HG03064 (cell line): ENCODE measurements at regions not wholly inside any gene's neighbourhood (a gene's known extent, or its start where the extent isn't known, plus 50 kb on each side); places are given as distances from the start of the nearest gene placed in this dataset.

ENCODE experiments used
- ATAC-seq: cut with Tn5 transposase; IDR thresholded peaks from one replicate; pipeline ENCODE4 v1.9.1; 2021; ENCODE audit warnings: low read depth; ENCODE audit not compliant: unreplicated experiment

DNA sequence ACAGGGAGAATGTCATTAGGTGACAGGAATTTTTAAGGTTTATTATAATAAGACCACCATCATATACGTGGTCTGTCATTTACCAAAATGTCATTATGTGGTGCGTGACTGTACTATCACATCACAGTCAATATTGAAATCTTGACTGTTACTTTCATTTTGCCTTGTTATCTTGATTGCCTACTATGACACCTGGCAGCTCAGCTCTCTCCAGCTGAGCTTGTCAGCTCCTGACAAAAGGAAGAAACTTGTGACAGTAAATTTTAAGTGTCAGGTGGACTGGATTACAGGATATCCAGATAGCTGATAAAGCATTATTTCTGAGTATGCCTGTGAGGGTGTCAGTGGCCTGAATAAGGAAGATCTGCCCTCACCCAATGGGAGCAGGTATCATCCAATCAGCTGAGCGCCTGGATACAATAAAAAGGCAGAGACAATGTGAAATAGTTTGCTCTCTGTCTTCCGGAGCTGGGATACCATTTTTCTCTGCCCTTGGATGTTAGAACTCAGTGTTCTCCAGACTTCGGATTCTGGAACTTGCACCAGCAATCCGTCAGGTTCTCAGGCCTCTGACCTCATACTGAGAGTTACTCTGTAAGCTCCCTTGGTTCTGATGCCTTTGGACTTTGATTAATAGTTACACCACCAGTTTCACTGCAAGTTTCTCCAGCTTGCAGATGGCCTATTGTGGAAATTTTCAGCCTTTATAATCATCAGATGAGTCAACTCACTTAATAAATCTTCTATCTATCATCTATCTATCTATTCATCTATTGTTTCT lies 1454.7 kb upstream of the IGFBP7 start:
- no peak for ATAC-seq

DNA sequence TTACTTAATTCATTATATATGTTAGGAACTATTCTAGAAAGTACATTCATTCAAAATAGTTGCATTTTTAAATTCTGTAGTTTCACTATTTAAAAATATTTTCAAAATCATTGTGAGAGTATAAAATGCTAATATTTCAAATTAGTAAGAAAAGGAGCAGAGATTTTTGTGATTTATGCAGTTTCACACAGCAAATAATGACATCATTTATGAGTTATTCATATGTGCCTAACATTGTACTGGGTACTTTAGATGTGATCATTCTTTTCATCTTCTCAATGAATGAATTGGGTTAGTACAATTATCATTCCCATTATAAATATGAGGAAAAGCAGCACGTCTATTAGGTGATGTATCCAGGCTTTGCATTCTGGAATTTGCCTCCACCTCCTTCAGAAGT lies 1451.0 kb upstream of the IGFBP7 start:
- no peak for ATAC-seq

DNA sequence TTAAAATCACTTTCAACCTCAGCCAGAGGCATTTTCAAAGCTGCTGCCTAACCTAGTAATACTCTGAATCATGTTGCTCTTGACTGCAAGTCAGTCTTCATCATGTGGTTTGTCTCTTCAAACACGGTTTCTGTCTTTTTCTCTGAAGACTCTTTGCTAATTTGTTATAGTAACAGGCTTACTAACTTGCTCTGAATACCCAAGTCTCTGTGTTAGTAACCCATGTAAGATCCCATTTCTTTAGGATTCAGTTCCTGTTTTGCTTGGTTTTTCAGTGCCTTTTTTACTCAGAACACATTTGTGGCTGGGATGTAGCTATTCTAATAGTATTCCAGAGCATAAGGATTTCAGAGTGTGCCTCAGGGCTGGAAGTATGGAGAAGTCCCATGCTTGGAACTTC lies 1450.6 kb upstream of the IGFBP7 start:
- no peak for ATAC-seq

DNA sequence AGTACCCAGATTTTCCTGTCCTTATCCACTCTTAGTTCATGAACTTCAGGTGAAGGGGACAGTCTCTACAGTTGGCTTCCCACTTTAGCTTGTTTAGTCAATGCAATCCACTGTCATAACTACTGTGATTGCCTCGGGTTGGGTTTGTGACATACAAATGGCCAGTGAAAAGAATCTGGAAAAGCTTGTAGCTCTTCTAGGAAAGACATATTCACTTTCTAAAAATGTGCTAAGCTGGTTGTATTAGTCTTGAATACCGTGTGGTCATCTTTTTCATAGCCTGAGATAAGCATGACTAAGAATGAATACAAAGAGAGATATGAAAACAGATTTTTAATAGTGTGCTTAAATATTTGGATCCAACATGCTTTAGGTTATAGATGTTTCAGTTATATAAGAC lies 1443.5 kb upstream of the IGFBP7 start:
- ATAC-seq = no peak

DNA sequence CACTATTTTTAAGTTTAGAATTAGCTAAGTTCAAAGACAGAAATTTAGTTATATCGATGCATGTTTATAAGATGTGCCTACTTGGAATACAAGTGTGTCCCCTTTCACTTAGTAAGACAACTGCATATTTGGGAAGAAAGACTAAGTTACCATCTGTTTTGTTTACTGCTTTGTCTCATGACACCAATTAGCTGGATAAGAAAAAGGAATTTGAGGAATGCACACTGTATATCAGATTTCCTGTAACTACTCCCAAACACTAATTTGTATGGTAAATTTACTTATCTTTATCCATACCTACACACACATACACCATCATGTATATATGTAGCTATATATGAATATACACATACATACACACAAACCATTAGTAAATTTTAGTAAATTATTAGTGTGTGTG lies 1442.8 kb upstream of the IGFBP7 start:
- ATAC-seq = no peak

DNA sequence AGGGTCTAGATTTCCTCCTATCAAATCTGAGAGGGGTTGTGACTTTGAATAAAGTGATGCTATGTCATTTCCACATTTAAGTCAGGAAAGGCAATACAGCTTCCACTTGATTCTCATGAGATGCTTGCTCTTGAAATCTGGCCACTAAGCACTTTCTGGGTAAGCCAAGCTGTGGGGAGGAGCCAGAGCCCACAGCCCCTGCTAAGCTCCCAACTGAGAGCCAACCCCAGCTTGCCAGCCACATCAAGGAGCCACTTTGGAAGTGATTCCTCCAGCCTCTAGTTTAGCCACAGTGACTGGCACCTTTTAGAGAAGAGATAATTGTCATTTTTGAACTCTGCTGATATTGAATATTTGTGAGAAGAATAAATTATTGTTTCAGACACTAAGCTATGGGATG lies 1441.5 kb upstream of the IGFBP7 start:
- no peak for ATAC-seq

DNA sequence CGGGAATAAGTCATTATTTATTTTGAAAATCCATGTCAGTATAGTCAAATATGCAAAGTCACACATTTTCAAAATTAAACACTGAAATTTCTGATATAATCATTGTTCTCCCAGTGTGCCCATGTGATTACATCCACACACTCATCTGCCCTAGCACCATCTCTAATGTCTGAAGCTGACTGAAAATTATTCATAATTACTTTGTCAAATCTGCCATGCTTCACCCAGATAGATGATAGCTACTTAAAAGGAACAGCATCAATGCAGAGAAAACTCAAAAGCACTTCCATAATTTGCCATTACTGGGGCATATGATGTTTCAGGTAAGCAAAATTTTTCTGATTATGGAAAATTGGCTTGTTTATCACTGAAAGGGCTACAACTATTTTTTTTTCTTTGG lies 1433.3 kb upstream of the IGFBP7 start:
- ATAC-seq = no peak

DNA sequence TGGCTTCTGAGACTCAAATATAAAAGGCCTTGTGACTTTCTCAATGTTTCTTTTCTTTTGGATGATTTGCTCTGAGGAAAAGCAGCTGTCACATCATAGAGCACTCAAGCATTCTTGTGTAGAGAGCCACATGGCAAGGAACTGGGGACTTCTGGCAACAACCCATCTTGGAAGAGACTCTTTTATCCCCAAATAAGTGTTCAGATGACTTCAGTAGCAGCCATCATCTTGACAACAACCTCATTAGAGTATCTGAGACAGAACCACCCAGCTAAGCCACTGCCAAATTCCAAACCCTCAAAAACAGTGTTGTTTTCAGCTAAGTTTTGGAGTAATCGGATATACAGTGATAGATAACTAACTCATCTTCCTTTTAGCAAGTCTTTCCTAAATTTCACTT lies 1431.7 kb upstream of the IGFBP7 start:
- ATAC-seq = no peak

DNA sequence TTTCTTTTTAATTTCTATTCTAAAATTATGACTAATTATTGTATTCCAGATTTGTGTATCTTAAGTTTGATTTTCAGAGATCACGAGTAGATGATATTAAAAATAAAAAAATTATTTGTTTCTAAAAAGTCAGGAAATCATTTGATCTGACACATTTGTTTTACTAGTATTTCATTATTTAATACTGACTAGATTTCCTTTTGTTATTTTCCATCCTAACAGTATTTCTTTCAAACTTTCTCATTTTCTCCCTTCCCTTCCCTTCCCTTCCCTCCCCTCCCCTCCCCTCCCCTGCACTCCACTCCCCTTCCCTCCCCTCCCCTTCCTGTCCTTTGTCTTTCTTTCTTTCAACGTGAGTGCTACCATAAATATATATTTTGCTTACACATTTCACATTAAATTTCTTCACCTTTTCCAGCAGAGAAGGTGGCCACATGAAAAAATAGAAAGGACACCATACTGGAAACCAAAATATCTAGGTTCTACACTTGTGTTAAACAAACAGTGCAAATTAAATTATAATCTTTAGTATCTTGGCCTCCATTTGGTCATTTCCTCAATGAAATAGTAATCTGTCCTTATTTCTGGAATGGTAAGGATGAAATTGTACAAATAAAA lies 1412.7 kb upstream of the IGFBP7 start:
- ATAC-seq = no peak

DNA sequence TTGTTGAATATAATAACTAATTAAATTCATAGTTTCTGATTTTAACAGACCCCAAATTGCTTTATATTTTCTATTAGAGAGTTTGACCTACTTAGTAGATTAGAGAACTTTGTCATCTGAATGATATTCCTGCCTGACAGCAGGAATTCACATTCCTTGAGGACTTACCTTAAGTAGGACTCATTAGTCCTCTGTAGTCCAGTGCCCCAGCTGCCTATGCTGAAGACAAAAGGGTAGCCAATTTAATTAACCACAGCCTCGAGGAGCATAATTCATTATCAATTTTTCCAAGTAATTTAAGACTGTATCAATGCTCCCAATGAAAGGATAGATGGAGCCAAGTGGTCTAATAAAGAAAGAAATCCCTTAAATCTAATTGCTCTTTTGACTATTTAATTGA lies 1405.0 kb upstream of the IGFBP7 start:
- ATAC-seq = no peak

DNA sequence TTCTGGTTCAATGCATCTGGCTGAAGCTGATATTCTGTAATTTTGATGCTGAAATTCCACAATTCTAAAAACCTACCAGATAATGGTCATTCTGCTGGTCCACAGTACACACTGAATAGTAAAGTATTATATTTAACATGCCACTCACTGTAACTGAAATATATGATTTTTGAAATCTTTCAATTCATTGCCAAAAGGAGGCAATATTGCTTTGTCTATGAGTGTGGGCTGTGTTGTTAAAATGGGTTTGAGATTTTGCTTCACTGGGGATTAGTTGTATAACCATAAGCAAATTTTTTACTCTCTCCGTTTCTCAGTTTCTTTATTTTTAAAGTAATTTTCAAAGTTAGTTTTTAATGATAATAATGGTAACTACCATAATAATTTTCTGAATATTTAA lies 1404.1 kb upstream of the IGFBP7 start:
- no peak for ATAC-seq

DNA sequence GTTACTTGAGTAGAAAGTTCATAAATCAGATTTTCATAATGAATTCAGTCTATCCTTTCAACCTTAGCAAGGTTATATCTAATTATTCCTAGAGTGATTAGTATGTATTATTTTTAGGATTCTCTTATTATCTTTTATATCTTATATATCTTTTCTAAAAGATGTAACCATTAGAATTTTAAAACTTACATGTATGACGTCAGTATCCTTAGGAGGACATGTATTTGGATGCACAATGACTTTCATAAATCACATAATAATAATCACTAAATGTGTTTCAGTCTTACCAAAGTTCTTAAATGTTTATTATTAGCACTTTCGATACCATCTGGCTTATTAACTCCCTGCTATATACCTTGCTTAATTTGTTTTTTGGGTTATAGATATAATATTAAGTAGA lies 1400.5 kb upstream of the IGFBP7 start:
- ATAC-seq = no peak

DNA sequence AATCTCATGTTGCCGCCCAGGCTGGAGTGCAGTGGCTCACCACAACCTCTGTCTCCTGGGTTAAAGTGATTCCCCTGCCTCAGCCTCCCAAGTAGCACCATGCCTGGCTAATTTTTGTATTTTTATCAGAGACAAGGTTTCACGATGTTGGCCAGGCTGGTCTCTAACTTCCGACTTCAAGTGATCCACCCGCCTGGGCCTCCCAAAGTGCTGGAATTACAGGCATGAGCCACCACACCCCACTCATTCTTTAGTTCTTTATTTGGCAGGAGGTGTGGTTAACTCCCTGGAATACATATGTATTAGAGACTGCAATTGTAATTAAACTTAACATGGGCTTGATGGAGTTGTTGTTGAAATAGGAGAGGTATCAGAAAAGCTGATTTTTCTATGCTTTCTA lies 1396.9 kb upstream of the IGFBP7 start:
- ATAC-seq = no peak

DNA sequence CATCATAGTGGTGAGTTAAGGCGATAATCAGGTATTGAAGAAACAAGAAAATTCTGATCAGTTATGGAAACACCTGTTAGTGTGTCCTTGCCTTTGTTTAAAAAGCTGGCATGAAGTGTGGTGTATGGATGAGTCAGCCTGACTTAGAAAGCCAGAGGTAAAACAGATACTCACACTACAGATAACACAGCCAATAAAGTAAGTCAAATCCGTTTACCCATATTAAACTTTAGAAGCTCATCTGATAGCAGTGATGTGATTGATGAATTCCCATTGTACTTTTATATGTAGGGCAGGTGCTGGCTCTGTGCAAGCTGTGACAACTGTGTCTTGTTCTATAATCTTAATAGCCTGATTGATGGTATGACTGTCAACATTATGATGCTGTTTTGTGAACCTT lies 1392.7 kb upstream of the IGFBP7 start:
- ATAC-seq = no peak

DNA sequence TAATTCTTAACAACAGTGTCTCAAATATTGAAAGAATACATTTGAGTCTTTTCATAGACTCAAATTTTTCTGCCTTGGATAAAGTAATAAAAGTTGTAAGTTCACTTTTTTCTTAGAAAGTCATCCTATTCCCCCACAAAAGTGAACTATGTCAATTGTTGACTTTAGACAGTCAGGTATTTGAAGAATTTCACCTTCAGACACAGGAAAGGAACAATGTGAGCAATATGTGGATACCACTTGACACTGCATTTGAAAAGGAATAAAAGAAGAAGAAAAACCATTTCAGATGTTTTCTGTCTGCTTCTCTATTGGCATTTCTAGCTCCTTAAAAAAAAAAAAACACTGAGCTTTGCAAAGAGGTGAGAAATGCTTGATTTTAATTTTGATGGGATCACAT lies 1389.0 kb upstream of the IGFBP7 start:
- no peak for ATAC-seq

DNA sequence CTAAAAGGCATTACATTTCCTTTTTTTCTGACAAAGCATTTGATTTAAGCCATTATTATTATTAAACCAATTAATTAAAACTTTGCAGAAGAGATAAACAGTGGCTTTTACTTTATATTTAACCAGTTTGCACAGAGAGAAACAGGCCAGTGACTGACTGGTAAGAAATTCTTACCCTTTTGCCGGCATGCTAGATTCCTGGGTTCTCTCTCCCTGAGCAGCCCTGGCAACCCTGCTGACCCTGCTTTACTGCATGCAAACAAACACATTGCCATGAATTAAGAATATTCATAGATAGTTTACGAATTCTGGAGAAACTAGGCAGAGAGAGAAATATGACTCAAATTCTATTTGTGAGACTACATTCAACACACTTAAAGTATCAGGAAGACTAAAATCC lies 1381.4 kb upstream of the IGFBP7 start:
- no peak for ATAC-seq

DNA sequence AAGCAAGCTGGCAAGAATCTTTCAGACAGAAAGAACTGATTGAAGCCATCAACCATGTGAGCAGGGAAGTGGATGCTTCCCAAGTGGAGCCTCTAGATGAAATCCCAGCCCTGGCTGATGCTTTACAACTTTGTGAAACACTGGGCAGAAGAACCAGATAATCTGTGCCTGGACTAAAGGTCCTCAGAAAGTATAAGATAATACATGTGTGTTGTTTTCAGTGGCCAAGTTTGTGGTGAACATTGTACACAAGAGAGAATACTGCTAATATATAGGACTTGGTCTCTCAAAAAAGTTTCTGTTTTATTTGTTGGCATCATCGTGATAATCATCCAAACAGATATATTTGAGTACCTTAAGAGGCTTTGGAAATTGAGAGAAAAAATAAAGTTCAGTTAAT lies 1367.8 kb upstream of the IGFBP7 start:
- ATAC-seq = no peak

DNA sequence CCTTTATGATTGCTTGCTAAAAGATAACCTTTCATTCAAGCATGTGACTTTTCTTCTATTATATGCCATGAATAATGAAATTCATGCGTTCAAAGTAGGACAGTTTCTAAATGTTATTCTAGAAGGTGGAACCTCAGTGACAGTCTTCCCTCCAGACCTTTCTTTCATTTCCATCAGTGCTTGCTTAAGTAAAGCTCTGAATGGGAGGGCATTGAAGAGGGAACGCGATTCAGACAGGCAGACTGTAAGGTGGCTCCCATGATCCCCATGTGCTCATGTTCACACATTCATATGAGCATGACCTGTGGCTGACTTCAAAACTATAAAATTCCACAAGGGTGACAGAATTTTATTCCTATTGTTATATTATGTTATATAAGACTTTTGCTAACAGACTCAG lies 1367.3 kb upstream of the IGFBP7 start:
- no peak for ATAC-seq

DNA sequence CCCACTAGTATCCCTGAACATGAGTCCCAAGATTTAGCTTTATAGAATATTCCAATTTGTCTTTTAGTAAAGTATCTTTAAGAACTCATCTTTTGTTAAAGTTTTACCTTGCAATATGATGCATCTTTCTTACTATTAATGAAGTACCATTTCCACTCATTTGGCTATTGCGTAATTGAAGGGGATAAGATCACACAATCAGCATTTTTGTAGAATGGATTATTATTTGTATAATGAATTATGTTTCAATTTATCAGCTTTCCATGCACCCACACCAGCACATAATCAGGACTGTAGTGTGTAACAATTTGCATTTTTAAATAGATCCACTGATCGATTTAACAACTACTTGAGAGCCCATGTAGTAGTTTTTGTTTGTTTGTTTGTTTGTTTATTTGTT lies 1364.9 kb upstream of the IGFBP7 start:
- no peak for ATAC-seq

DNA sequence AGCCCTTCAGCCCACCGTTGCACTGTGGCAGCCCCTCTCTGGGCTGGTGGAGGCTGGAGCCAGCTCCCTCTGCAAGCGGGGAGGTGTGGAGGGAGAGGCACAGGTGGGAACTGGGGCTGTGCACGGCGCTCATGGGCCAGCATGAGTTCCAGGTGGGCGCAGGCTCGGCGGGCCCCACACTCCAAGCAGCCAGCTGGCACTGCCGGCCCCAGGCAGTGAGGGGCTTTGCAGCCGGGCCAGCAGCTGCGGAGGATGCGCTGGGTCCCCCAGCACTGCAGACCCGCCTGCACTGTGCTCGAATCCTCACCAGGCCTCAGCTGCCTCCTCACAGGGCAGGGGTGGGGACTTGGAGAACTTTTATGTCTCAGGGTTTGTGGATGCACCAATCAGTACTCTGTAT lies 1354.8 kb upstream of the IGFBP7 start:
- no peak for ATAC-seq

DNA sequence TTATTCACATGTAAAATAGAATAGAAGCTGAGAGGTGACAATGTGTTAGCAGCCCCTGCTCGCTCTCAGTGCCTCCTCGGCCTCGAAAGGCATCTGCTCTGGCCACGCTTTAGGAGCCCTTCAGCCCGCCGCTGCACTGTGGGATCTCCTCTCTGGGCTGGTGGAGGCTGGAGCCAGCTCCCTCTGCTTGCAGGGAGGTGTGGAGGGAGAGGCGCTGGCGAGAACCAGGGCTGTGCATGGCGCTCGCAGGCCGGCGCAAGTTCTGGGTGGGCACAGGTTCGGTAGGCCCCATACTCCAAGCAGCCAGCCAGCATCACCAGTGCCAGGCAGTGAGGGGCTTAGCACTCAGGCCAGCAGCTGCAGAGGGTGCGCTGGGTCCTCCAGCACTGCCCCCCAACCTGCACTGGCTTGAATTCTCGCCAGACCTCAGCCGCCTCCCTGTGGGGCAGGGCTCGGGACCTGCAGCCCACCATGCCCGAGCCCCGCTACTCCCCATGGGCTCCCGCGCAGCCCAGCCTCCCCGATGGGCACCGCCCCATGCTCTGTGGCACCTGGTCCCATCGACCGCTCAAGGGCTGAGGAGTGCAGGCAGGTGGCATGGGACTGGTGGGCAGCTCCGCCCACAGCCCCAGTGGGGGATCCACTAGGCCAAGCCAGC lies 1346.7 kb upstream of the IGFBP7 start:
- no peak for ATAC-seq

DNA sequence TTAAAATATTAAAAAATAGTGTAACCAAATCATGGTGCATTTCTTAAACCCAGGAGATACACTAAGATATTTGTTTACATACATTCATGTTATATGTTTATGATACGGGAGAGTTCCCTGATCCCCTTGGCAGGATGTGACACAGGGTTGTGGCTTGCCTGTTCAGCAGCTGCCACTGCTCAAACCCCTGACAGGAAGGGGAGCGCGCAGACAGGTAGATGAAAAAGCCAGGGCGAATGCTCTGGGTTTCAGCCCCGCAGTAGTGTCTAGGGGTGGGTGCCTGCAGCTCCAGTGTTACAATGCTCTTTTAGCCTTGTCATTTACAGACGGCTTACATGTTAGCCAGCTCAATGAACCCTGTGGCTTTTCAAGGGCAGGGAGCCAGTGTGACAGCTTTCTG lies 1343.8 kb upstream of the IGFBP7 start:
- ATAC-seq = no peak
